Mesodermal cell (in vitro differentiated cells): ENCODE measurements at regions not wholly inside any gene's neighbourhood (a gene's known extent, or its start where the extent isn't known, plus 50 kb on each side); places are given as distances from the start of the nearest gene placed in this dataset.

ENCODE experiments used
- H3K27ac ChIP-seq: 2 replicates; pipeline ENCODE4 v1.7.0; 2013; ENCODE audit warnings: mild to moderate bottlenecking, low read depth, low read length, moderate library complexity; ENCODE audit not compliant: severe bottlenecking
- H3K36me3 ChIP-seq: 2 replicates; pipeline ENCODE4 v1.7.1; 2013; ENCODE audit warnings: mild to moderate bottlenecking, low read length, moderate library complexity; ENCODE audit not compliant: control insufficient read depth, insufficient read depth
- H3K4me1 ChIP-seq: one replicate; pipeline ENCODE4 v1.7.1; 2013; ENCODE audit warnings: mild to moderate bottlenecking, low read length; ENCODE audit not compliant: insufficient read depth, control insufficient read depth, poor library complexity, severe bottlenecking
- H3K4me3 ChIP-seq: 2 replicates; pipeline ENCODE4 v1.7.0; 2013; ENCODE audit warnings: low read length, control low read depth, mild to moderate bottlenecking; ENCODE audit not compliant: insufficient read depth, poor library complexity, severe bottlenecking; ENCODE audit errors: extremely low read depth
- H3K9me3 ChIP-seq: 2 replicates; pipeline ENCODE4 v1.7.1; 2013; ENCODE audit warnings: mild to moderate bottlenecking, low read length, moderate library complexity; ENCODE audit not compliant: control insufficient read depth
- WGBS, 2 experiments: methylation state at CpG; one replicate each; pipeline ENCODE4 v1.1.5; 2013; ENCODE audit warnings: missing lambda C conversion rate in 2 of 2; ENCODE audit not compliant: insufficient coverage in 2 of 2; 5-methylcytosine and 5-hydroxymethylcytosine counted together

DNA sequence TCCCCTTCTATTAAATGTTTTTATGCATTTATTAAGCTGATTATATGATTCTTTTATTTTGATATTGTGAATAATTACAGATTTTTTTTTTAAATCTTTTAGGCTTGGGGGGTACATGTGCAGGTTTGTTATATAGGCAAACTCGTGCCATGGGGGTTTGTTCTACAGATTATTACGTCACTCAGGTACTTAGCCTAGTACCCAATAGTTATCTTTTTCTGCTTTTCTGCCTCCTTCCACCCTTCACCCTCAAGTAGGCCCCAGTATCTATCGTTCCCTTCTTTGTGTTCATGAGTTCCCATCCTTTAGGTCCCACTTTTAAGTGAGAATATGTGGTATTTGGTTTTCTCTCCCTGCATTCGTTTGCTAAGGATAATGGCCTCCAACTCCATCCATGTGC, 92.2 kb upstream of the CWC22 start:
- Histone ChIP-seq H3K36me3 (no peaks in the 10 kb centered on the region), H3K4me3 (no peak overlapping the region), H3K9me3 (no peaks in the 10 kb centered on the region), H3K4me1 (no peaks in the 10 kb centered on the region), H3K27ac (no peak overlapping the region)
- WGBS, 2 experiments, result no CpG with 5 or more reads among the region's 4 CpGs

DNA sequence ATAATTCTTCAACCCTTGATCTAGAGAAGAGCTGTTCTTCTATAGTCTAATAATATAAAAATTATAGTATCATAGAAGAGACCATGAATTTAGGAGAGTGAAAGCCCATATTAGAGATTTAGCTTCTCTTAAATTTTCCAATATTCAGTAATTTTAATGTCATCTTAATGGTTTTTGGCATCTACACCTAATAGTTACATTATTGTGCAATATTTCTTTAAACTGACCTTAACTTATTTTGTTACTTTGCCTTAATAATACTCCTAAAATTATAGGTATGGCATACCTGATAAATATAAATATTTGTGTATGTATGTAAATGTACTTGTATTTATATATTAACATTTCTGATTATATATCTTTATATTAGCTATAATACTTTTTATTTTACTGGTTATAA, 78.0 kb upstream of the CWC22 start:
- H3K36me3 ChIP-seq, result no peaks in the 10 kb centered on the region
- H3K27ac ChIP-seq, result no peak overlapping the region
- no peak overlapping the region for H3K4me3 ChIP-seq
- no peaks in the 10 kb centered on the region for H3K9me3 ChIP-seq
- no peaks in the 10 kb centered on the region for H3K4me1 ChIP-seq

DNA sequence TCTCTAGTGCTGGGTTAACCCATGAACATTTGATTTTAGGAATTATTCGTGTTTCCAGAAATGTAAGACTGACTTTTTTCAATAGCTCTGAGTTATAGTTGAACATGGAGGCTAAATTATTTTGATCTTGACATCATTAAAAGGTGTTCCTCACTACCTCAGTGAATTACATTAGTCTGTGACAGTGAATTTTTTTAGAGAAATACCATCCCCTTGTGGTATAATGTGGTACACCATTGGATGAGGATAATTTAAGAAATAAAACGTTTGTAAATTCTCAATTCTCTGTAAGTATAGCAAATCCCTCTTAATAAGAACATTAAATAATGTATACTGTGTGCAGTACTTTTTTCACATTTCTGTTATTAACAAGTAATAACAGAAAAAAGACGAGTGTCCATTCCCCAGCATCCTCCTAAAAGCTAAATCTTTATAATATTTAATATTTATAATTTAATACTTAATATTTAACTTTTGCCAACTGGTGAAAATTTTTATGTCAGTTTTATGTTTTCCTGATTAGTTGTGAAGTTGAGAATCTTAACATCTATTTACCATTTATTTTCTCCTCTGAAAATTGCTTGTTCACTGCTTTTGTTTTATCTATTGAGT, 70.3 kb upstream of the CWC22 start:
- no peak overlapping the region for H3K27ac ChIP-seq
- no peaks in the 10 kb centered on the region for H3K9me3 ChIP-seq
- no peaks in the 10 kb centered on the region for H3K36me3 ChIP-seq
- H3K4me3 ChIP-seq, result no peak overlapping the region
- no peaks in the 10 kb centered on the region for H3K4me1 ChIP-seq
- 0% methylated on average over 1 of the region's 3 CpGs; no CpG with 5 or more reads in 1 of the 2 experiments for WGBS, 2 experiments

DNA sequence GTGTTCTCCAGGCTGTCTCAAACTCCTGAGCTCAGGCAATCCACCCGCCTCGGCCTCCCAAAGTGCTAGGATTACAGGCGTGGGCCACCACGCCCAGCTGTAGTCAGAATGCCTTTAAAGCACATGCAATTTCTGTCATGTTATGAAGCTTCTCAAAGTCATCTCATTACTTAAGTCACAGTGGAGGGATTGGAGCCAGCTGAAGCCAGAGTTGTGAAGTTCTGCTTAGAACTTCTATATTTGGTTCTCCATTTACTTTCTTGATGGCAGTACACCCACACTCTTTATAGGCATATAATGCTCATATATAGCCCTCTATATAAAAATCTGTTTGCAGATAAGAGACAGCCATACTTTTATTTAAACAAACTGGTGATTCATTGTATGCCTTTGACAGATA, 68.8 kb upstream of the CWC22 start:
- 67 to 88% methylated on average over 4 of the region's 4 CpGs for WGBS, 2 experiments
- no peaks in the 10 kb centered on the region for H3K36me3 ChIP-seq
- no peak overlapping the region for H3K4me3 ChIP-seq
- no peaks in the 10 kb centered on the region for H3K4me1 ChIP-seq
- H3K9me3 ChIP-seq, result peaks cover 2% of the 10 kb centered on the region
- no peak overlapping the region for H3K27ac ChIP-seq

DNA sequence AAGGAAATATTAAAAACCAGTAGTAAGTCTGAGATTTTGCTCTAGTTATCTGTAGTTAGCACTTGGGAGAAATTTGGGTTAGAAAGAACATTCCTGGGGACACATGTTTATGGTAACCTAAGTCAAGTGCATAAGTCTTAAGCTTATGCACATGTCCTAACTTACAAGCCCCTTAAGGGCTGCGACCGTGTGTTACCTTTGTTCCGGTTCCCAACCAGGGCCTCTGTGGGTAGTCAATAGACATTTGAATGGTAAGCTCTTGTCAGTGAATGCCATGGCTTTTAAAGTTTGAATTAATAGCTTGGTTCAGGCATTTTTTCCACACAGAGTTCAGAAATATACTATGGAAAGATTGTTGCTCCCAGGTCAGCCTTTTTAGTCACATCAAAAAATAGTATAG, 64.7 kb upstream of the CWC22 start:
- no peaks in the 10 kb centered on the region for H3K36me3 ChIP-seq
- peaks cover 13% of the 10 kb centered on the region for H3K9me3 ChIP-seq
- H3K4me1 ChIP-seq, result no peaks in the 10 kb centered on the region
- WGBS, 2 experiments, result 43% methylated on average over 2 of the region's 3 CpGs; no CpG with 5 or more reads in 1 of the 2 experiments
- no peak overlapping the region for H3K27ac ChIP-seq
- no peak overlapping the region for H3K4me3 ChIP-seq

DNA sequence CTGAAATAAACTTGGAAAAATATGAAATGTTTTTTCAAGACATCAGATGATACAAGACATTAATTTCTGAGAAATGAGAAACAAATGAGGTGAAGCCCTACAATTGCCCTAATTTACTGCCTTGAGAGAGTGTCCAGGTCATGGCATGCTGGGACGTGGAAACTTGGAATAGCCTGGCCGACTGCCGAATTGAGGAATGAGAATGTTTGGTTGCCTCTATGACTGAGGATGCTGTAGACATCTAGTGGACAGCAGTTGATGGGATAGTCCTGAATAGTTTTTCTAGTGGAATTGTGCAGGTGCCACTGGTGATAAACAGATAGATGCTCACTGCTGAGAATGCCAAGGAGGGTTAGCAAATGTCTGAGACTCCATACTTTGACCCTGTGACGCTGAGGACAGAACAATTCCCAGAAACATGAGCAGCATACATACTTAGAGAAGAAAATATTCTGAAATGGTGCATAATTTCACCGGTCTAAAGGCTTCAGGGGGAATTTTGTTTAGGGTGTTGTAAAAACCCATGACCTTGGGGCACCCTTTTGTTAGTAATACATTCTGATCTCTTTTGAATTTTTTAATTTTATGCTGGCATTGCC, 56.5 kb upstream of the CWC22 start:
- Histone ChIP-seq H3K4me1 (no peaks in the 10 kb centered on the region), H3K36me3 (no peaks in the 10 kb centered on the region), H3K27ac (no peak overlapping the region), H3K4me3 (no peak overlapping the region), H3K9me3 (no peaks in the 10 kb centered on the region)
- WGBS, 2 experiments, result 80 to 92% methylated on average over 3 to 5 of the region's 5 CpGs

DNA sequence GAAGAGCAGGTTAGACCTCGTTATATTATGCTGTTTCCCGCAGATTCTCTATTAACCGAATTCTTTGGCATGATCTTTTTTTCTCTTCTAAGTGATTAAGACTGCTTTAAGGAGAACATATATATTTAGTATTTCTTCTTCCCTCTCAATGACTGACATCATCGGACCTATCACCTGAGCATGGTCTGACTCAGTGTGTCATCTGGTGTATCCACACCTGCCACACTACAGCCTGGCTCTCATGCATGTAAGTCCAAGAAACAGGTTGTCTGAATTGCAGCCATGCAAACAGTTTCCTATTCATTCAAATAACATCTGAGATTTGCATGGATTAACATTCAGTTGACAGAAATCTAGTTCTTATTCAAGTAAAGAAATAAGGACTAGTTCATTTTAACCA, 55.1 kb upstream of the CWC22 start:
- WGBS, 2 experiments, result 85 to 100% methylated on average over 1 to 3 of the region's 4 CpGs
- no peaks in the 10 kb centered on the region for H3K36me3 ChIP-seq
- no peaks in the 10 kb centered on the region for H3K9me3 ChIP-seq
- no peaks in the 10 kb centered on the region for H3K4me1 ChIP-seq
- no peak overlapping the region for H3K27ac ChIP-seq
- H3K4me3 ChIP-seq, result no peak overlapping the region

DNA sequence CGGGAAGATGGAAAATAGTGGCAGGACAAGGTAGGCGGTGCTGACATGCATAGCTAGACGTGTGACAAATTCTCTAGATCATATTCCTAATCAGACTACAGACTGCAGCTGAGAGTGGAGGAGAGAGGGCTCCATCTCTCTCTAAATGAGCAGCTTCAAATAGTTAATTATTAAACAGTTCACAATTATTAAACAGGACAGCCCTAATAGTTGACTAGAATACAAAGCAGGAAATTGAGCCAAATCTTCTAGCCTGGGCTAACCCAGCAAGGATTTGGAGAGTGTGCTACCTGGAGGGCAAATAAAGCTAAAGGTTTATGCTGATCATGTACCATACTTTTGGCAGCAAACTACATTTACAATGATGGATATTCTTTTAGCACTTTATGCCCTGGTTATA, 54.4 kb upstream of the CWC22 start:
- no peaks in the 10 kb centered on the region for H3K4me1 ChIP-seq
- no peaks in the 10 kb centered on the region for H3K9me3 ChIP-seq
- no peak overlapping the region for H3K4me3 ChIP-seq
- WGBS, 2 experiments, result 100% methylated on average over 1 of the region's 3 CpGs; no CpG with 5 or more reads in 1 of the 2 experiments
- H3K27ac ChIP-seq, result no peak overlapping the region
- H3K36me3 ChIP-seq, result no peaks in the 10 kb centered on the region

DNA sequence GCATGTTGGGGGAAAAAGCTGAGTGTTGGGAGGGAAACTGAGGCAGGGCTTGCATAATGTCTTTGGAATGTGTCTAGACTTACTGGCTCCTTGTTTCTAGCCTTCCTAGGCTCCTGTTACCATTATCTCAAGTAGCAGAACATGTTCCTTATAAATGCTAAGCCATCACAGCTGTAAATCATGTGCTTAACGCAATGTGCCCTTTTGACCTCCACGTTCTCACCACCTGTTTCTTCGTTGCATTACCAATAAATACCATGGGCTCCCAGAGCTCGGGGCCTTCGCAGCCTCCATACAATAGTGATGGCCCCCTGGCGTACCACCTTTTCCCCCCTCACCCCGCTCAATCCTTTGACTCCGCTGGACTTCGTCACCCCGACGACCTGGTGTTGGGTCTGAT, 54.0 kb upstream of the CWC22 start:
- 84 to 91% methylated on average over 6 to 11 of the region's 11 CpGs for WGBS, 2 experiments
- Histone ChIP-seq H3K9me3 (no peaks in the 10 kb centered on the region), H3K4me3 (no peak overlapping the region), H3K4me1 (no peaks in the 10 kb centered on the region), H3K36me3 (no peaks in the 10 kb centered on the region), H3K27ac (no peak overlapping the region)

DNA sequence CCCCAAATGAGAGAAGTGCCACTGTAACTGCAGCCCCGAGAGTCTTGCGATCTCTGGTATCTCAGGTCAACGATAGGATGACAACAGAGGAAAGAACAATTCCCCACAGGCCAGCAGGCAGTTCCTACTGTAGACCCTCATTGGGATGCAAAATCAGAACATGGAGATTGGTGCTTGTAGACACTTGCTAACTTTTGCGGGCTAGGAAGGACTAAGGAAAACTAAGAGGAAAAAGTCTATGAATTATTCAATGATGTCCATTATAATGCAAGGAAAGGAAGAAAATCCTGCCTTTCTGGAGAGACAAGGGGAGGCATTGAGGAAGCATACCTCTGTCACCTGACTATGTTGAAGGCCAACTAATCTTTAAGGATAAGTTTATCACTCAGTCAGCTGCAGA, 51.9 kb upstream of the CWC22 start:
- no peaks in the 10 kb centered on the region for H3K9me3 ChIP-seq
- H3K36me3 ChIP-seq, result no peaks in the 10 kb centered on the region
- H3K4me3 ChIP-seq, result no peak overlapping the region
- no peak overlapping the region for H3K27ac ChIP-seq
- WGBS, 2 experiments, result 87% methylated on average over 4 of the region's 4 CpGs; no CpG with 5 or more reads in 1 of the 2 experiments
- no peaks in the 10 kb centered on the region for H3K4me1 ChIP-seq

DNA sequence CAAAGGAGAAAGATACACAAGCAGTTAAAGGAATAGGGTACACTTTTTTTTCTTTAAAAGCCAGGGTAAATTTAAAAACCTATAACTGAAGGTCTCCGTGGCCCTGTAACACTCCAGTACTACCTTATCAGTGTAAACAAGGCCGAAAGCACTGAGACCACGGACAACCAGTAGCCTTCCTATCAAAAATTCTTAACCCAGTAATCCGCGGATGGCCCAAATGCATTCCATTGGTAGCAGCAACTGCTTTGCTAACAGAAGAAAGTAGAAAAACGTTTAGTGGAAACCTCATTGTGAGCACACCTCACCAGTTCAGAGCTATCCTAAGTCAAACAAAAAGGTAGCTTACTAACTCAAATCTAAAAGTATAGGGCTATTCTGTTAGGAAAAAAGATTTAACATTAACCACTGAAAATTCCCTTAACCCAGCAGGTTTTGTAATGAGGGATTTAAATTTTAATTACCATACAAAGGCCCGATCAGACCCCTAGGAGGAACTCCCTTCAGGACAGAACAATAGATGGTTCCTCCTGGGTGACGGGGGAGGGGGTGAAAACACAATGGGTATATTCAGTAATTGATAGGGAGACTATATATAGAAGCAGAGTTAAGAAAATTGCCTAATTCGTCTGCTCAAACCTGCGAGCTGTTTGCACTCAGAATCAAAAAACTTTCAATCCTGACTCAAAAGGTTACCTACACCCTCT, 50.8 kb upstream of the CWC22 start:
- Histone ChIP-seq H3K36me3 (no peaks in the 10 kb centered on the region), H3K9me3 (no peaks in the 10 kb centered on the region), H3K27ac (no peak overlapping the region), H3K4me3 (no peak overlapping the region), H3K4me1 (no peaks in the 10 kb centered on the region)
- 77 to 84% methylated on average over 5 to 7 of the region's 10 CpGs for WGBS, 2 experiments
